Parathyroid adenoma (tissue), 2 donors: ENCODE measurements at regions not wholly inside any gene's neighbourhood (a gene's known extent, or its start where the extent isn't known, plus 50 kb on each side); places are given as distances from the start of the nearest gene placed in this dataset.
"Not testable (repeated sequence)": the region's sequence is repeated elsewhere in the genome, so short reads cannot be mapped to it uniquely, and the experiment has no call there.

Source experiments
- H2AFZ ChIP-seq: fragments of 300-600 bp; sonication (generic); one replicate; pipeline ENCODE4 v1.7.0; 2017; ENCODE audit warnings: antibody characterized with exemption, mild to moderate bottlenecking
- H3K27ac ChIP-seq: fragments of 300-600 bp; sonication (generic); one replicate; pipeline ENCODE4 v1.7.0; 2017
- H3K27me3 ChIP-seq: fragments of 300-600 bp; sonication (generic); one replicate; pipeline ENCODE4 v1.7.0; 2017; ENCODE audit warnings: low read length; ENCODE audit not compliant: control insufficient read depth, insufficient read depth
- H3K36me3 ChIP-seq: fragments of 300-600 bp; sonication (generic); one replicate; pipeline ENCODE4 v1.7.0; 2017; ENCODE audit warnings: low read length; ENCODE audit not compliant: control insufficient read depth, insufficient read depth
- H3K4me1 ChIP-seq: fragments of 300-600 bp; sonication (generic); one replicate; pipeline ENCODE4 v1.7.0; 2017; ENCODE audit warnings: control low read depth
- H3K4me2 ChIP-seq: fragments of 300-600 bp; sonication (generic); one replicate; pipeline ENCODE4 v1.7.0; 2017; ENCODE audit warnings: low read length
- H3K4me3 ChIP-seq: fragments of 300-600 bp; sonication (generic); one replicate; pipeline ENCODE4 v1.7.0; 2017; ENCODE audit warnings: low read depth, low read length
- H3K79me2 ChIP-seq: fragments of 300-600 bp; sonication (generic); one replicate; pipeline ENCODE4 v1.7.0; 2017; ENCODE audit warnings: control low read depth
- H3K9ac ChIP-seq: fragments of 300-600 bp; sonication (generic); one replicate; pipeline ENCODE4 v1.7.0; 2017; ENCODE audit warnings: mild to moderate bottlenecking
- H3K9me3 ChIP-seq: fragments of 300-600 bp; sonication (generic); one replicate; pipeline ENCODE4 v1.7.0; 2017; ENCODE audit warnings: low read length; ENCODE audit not compliant: control insufficient read depth
- CTCF ChIP-seq: fragments of 300-600 bp; sonication (generic); IDR thresholded peaks from one replicate; pipeline ENCODE4 v1.7.0; 2017; ENCODE audit warnings: antibody characterized with exemption, mild to moderate bottlenecking
- donor health status: primary hyperparathyroidism.

GRCh38 chr4:114323841-114324240 is 274.8 kb upstream of the UGT8 start:
- no peak for TF ChIP-seq CTCF
- Histone ChIP-seq H3K9me3 (no peaks in the 10 kb centered on the region), H3K79me2 (no peaks in the 10 kb centered on the region), H3K36me3 (no peaks in the 10 kb centered on the region), H3K4me3 (no peak overlapping the region), H3K4me2 (no peak overlapping the region), H2AFZ (no peak overlapping the region), H3K27ac (no peak overlapping the region), H3K4me1 (no peaks in the 10 kb centered on the region), H3K9ac (no peak overlapping the region), H3K27me3 (no peaks in the 10 kb centered on the region)

DNA sequence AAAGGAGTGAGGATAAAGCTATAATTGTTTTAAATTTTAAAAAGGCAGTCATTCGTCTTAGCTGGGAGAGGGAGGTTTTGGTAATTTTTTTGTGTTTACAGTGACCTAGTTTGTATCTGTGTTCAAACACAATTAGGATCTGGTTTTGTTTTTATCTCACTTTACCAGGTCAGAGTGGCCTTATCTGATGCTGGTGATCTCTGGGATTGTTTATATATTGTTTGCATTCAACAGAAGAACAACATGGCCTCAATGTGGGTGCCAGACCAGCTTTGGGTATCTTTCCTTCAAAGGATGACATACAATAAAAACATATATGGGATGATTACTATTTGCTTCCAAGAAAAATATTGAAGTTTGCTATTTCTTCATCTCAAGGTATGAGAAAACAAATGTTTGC is 272.2 kb upstream of the UGT8 start:
- Histone ChIP-seq H3K27ac (no peak overlapping the region), H2AFZ (no peak overlapping the region), H3K9me3 (no peaks in the 10 kb centered on the region), H3K79me2 (no peaks in the 10 kb centered on the region), H3K36me3 (no peaks in the 10 kb centered on the region), H3K27me3 (no peaks in the 10 kb centered on the region), H3K4me3 (no peak overlapping the region), H3K4me1 (no peaks in the 10 kb centered on the region), H3K4me2 (no peak overlapping the region), H3K9ac (no peak overlapping the region)
- TF ChIP-seq CTCF = no peak

DNA sequence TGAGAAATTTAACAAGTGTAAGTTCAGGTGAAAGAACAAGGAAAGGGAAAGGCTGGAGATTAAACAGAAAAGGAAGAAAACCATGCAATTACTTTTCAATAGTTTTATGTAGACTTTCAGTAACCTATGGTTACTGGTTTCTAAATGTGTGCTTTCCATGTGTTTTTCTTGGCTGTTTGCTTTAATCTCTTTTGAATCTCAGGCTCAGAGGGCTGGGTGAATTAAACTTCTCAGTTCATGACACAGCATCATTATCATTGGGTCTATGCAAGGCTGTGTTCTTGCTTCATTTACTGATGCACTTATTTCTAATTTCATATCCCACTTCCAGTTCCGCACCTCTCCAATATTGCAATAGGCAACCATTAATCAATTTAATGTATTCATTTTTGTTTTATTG is 266.5 kb upstream of the UGT8 start:
- H3K4me2 ChIP-seq = no peak overlapping the region
- no peak overlapping the region for H3K9ac ChIP-seq
- no peaks in the 10 kb centered on the region for H3K4me1 ChIP-seq
- no peaks in the 10 kb centered on the region for H3K9me3 ChIP-seq
- H2AFZ ChIP-seq = no peak overlapping the region
- H3K79me2 ChIP-seq = no peaks in the 10 kb centered on the region
- H3K4me3 ChIP-seq = no peak overlapping the region
- H3K27me3 ChIP-seq = no peaks in the 10 kb centered on the region
- no peak overlapping the region for H3K27ac ChIP-seq
- H3K36me3 ChIP-seq = no peaks in the 10 kb centered on the region
- no peak for TF ChIP-seq CTCF

- not testable (repeated sequence) for H3K4me1 ChIP-seq, H2AFZ ChIP-seq, H3K36me3 ChIP-seq
Measured at GRCh38 chr4:114334363-114334762, 264.2 kb upstream of the UGT8 start.

DNA sequence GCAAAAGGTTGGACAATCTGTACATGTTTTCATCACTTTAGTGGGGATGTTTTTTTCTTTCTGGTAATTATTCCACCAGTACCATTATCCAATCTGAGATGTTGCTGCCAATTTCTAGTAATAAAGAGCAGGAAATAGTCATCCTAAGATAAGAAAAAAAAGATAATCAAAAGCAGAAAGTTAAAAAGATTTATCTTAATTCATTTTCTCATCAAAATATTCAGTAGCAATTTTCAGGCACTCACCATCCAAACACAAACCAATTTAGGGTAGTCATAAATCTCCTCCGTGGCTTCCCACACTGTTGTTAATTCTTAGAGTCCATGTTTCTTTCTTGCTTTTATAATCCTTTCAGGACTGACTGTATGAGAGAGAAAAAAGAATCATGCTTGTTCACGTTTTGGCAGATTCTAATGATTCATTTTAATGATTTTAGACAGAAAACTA is 263.7 kb upstream of the UGT8 start:
- H3K9ac ChIP-seq = no peak overlapping the region

More at GRCh38 chr4:114334363-114334762, 264.2 kb upstream of the UGT8 start:
- not testable (repeated sequence) for H3K27ac ChIP-seq, H3K4me3 ChIP-seq, H3K27me3 ChIP-seq, H3K9ac ChIP-seq, H3K4me2 ChIP-seq, H3K79me2 ChIP-seq, H3K9me3 ChIP-seq

More for the DNA sequence above, 263.7 kb upstream of the UGT8 start:
- H3K36me3 ChIP-seq = no peaks in the 10 kb centered on the region
- H3K27me3 ChIP-seq = no peaks in the 10 kb centered on the region
- no peak overlapping the region for H3K4me2 ChIP-seq
- no peaks in the 10 kb centered on the region for H3K4me1 ChIP-seq
- H3K79me2 ChIP-seq = no peaks in the 10 kb centered on the region
- TF ChIP-seq CTCF = no peak
- H3K9me3 ChIP-seq = no peaks in the 10 kb centered on the region
- no peak overlapping the region for H3K27ac ChIP-seq
- H3K4me3 ChIP-seq = no peak overlapping the region
- no peak overlapping the region for H2AFZ ChIP-seq
